Panc1 (cell line): ENCODE measurements at regions not wholly inside any gene's neighbourhood (a gene's known extent, or its start where the extent isn't known, plus 50 kb on each side); places are given as distances from the start of the nearest gene placed in this dataset.

ENCODE experiments used
- ATAC-seq: fragments of 200-7000 bp; cut with Tn5 transposase; 2 replicates; pipeline ENCODE4 v1.9.1; 2020; ENCODE audit warnings: mild to moderate bottlenecking, moderate library complexity
- BruUV-seq: library from RNA; stranded (reverse); fragments of 400-500 nt; replicated peaks from 2 replicates; lab custom pipeline; 2021; lab: Mats Ljungman, UMichigan
- CTCF ChIA-PET: fragments of 300-600 bp; sonication (Branson Sonifier 250); formaldehyde crosslinking; loops from one replicate; lab custom pipeline; 2022; ENCODE audit warnings: antibody characterized with exemption; lab: Charles Lee
- POLR2A ChIA-PET: fragments of 300-600 bp; sonication (Branson Sonifier 250); formaldehyde crosslinking; loops from one replicate; lab custom pipeline; 2022; ENCODE audit warnings: antibody characterized with exemption; lab: Charles Lee
- DNase-seq: peaks from one replicate; pipeline ENCODE4 v3.0.0-alpha.2; 2010; ENCODE audit warnings: low read depth, low spot score
- H3K27ac ChIP-seq: 2 replicates; pipeline ENCODE4 v1.5.1; 2011; ENCODE audit warnings: mild to moderate bottlenecking, low read length, inconsistent platforms
- H3K27me3 ChIP-seq: fragments of 200-500 bp; sonication (Bioruptor generic); 2 replicates; pipeline ENCODE4 v1.6.0; 2014; ENCODE audit warnings: low read length, inconsistent platforms; ENCODE audit not compliant: control insufficient read depth, insufficient read depth
- H3K36me3 ChIP-seq: fragments of 200-500 bp; sonication (Bioruptor generic); 2 replicates; pipeline ENCODE4 v1.5.1; 2014; ENCODE audit warnings: inconsistent platforms, mild to moderate bottlenecking, low read length, moderate library complexity; ENCODE audit not compliant: control insufficient read depth, insufficient read depth
- H3K4me1 ChIP-seq: 2 replicates; pipeline ENCODE4 v1.5.1; 2011; ENCODE audit warnings: inconsistent platforms, mild to moderate bottlenecking, low read length, moderate library complexity; ENCODE audit not compliant: control insufficient read depth, insufficient read depth
- H3K4me3 ChIP-seq, 2 experiments: 2 replicates each; pipeline ENCODE4 v1.5.1; 2011 to 2012; ENCODE audit warnings: low read depth in 2 of 2, low read length in 2 of 2, mild to moderate bottlenecking in 2 of 2, inconsistent platforms in 1 of 2, moderate library complexity in 1 of 2
- H3K9me3 ChIP-seq: fragments of 200-500 bp; sonication (Bioruptor generic); 2 replicates; pipeline ENCODE4 v1.5.1; 2014; ENCODE audit warnings: low read depth, mild to moderate bottlenecking, inconsistent platforms, low read length, moderate library complexity; ENCODE audit not compliant: control insufficient read depth, insufficient read depth
- CTCF ChIP-seq: fragments of 450-650 bp; IDR thresholded peaks from 2 replicates; pipeline ENCODE4 v1.5.1; 2017; ENCODE audit warnings: mild to moderate bottlenecking
- POLR2AphosphoS5 ChIP-seq: IDR thresholded peaks from 2 replicates; pipeline ENCODE4 v1.6.1; 2012; ENCODE audit warnings: mild to moderate bottlenecking, low read depth, low read length, moderate library complexity
- REST ChIP-seq, 2 experiments: IDR thresholded peaks; 2 replicates each; pipeline ENCODE4 v1.6.1; 2011 to 2012; ENCODE audit warnings: low read depth in 2 of 2, control low read depth in 1 of 2, low read length in 1 of 2, mild to moderate bottlenecking in 1 of 2, moderate library complexity in 1 of 2; ENCODE audit not compliant: insufficient read depth in 1 of 2
- SIN3A ChIP-seq: IDR thresholded peaks from 2 replicates; pipeline ENCODE4 v1.6.1; 2012; ENCODE audit warnings: low read depth, mild to moderate bottlenecking, low read length, moderate library complexity, borderline replicate concordance; ENCODE audit not compliant: insufficient read depth
- TCF7L2 ChIP-seq: IDR thresholded peaks from 2 replicates; pipeline ENCODE4 v1.6.1; 2011; ENCODE audit warnings: mild to moderate bottlenecking, low read depth, low read length, inconsistent platforms
- in situ Hi-C: cut with HindIII; loops from 2 replicates; pipeline ENCODE4 v1.10.0; 2016; ENCODE audit warnings: low sequenced_read_pairs, low pct_unique_long_range_greater_than_20kb
- intact Hi-C: fragments of 100-400 bp; cut with micrococcal nuclease; formaldehyde crosslinking; loops from one replicate; pipeline ENCODE4 v1.10.0; 2022; ENCODE audit not compliant: unreplicated experiment

GRCh38 chr14:103216399-103216798 lies 93.1 kb downstream of the TNFAIP2 start:
- no peaks in the 10 kb centered on the region for H3K36me3 ChIP-seq
- ChIA-PET CTCF (no interaction called here), POLR2A (interaction anchor here (0.6 kb wide), 1 partner anchor 78 kb away, joined by 4 read pairs; no protein-coding TSS in a partner anchor)
- no TSS peak for BruUV-seq
- no peak overlapping the region for H3K27ac ChIP-seq
- intact Hi-C loops, result no loop called here
- TF ChIP-seq SIN3A (no peak), CTCF (no peak), REST (IDR thresholded peaks at IDR 0.05; ENCODE audit: insufficient read depth in 1 of 2, low read depth in 2 of 2, low read length in 1 of 2) (no peak), TCF7L2 (no peak), POLR2AphosphoS5 (no peak)
- in situ Hi-C loops, result no loop called here
- H3K9me3 ChIP-seq, result no peaks in the 10 kb centered on the region; the same call in 1 of the 2 replicates
- H3K4me1 ChIP-seq, result no peaks in the 10 kb centered on the region
- no peak overlapping the region for H3K4me3 ChIP-seq
- ATAC-seq (no peak), DNase-seq (no peak)
- no peaks in the 10 kb centered on the region for H3K27me3 ChIP-seq

GRCh38 chr14:103216857-103217256 lies 93.6 kb downstream of the TNFAIP2 start:
- DNase-seq (no peak), ATAC-seq (no peak)
- intact Hi-C loops (no loop called here), in situ Hi-C loops (no loop called here)
- Histone ChIP-seq H3K27ac (no peak overlapping the region), H3K27me3 (no peaks in the 10 kb centered on the region), H3K4me1 (no peaks in the 10 kb centered on the region), H3K36me3 (no peaks in the 10 kb centered on the region), H3K9me3 (no peaks in the 10 kb centered on the region; the same call in 1 of the 2 replicates), H3K4me3 (no peak overlapping the region)
- no peak for TF ChIP-seq TCF7L2
- no peak for TF ChIP-seq REST (IDR thresholded peaks at IDR 0.05; ENCODE audit: insufficient read depth in 1 of 2, low read depth in 2 of 2, low read length in 1 of 2)
- TF ChIP-seq POLR2AphosphoS5, result no peak
- no peak for TF ChIP-seq CTCF
- no peak for TF ChIP-seq SIN3A
- POLR2A ChIA-PET, result interaction anchor here (0.6 kb wide), 1 partner anchor 79 kb away, joined by 4 read pairs; no protein-coding TSS in a partner anchor
- CTCF ChIA-PET, result no interaction called here
- BruUV-seq, result no TSS peak
